ENCODE measurements at regions not wholly inside any gene's neighbourhood (a gene's known extent, or its start where the extent isn't known, plus 50 kb on each side); places are given as distances from the start of the nearest gene placed in this dataset.

- no peaks in the 10 kb centered on the region for H3K27me3 ChIP-seq
- no peak for TF ChIP-seq CTCF (IDR thresholded peaks at IDR 0.05)
- no peak for DNase-seq
- no peaks in the 10 kb centered on the region for H3K9me3 ChIP-seq
- no peaks in the 10 kb centered on the region for H3K36me3 ChIP-seq
- no peak overlapping the region for H3K4me3 ChIP-seq
- no peaks in the 10 kb centered on the region for H3K4me1 ChIP-seq
- intact Hi-C loops (cut with DNase I; ENCODE audit: low total_unique reads) = no loop called here
- H3K27ac ChIP-seq = no peak overlapping the region
These were observed 128.3 kb upstream of the CLINT1 start for GRCh38 chr5:157987259-157987658.

- Histone ChIP-seq H3K4me3 (no peak overlapping the region), H3K27ac (no peak overlapping the region), H3K36me3 (no peaks in the 10 kb centered on the region), H3K27me3 (no peaks in the 10 kb centered on the region), H3K9me3 (no peaks in the 10 kb centered on the region), H3K4me1 (no peaks in the 10 kb centered on the region)
- intact Hi-C loops (cut with DNase I; ENCODE audit: low total_unique reads) = no loop called here
- TF ChIP-seq CTCF (IDR thresholded peaks at IDR 0.05) = no peak
- DNase-seq = no peak
These were observed 127.6 kb upstream of the CLINT1 start for GRCh38 chr5:157986431-157986990.

GRCh38 chr5:157984611-157985010 is 125.7 kb upstream of the CLINT1 start:
- Histone ChIP-seq H3K36me3 (no peaks in the 10 kb centered on the region), H3K27me3 (no peaks in the 10 kb centered on the region), H3K4me1 (no peaks in the 10 kb centered on the region), H3K9me3 (no peaks in the 10 kb centered on the region), H3K4me3 (no peak overlapping the region), H3K27ac (no peak overlapping the region)
- TF ChIP-seq CTCF (IDR thresholded peaks at IDR 0.05) = no peak
- no peak for DNase-seq
- intact Hi-C loops (cut with DNase I; ENCODE audit: low total_unique reads) = no loop called here

GRCh38 chr5:157983906-157984551 is 125.1 kb upstream of the CLINT1 start:
- Histone ChIP-seq H3K36me3 (no peaks in the 10 kb centered on the region), H3K27ac (no peak overlapping the region), H3K9me3 (no peaks in the 10 kb centered on the region), H3K4me1 (no peaks in the 10 kb centered on the region), H3K4me3 (no peak overlapping the region), H3K27me3 (no peaks in the 10 kb centered on the region)
- intact Hi-C loops (cut with DNase I; ENCODE audit: low total_unique reads) = no loop called here
- no peak for DNase-seq
- TF ChIP-seq CTCF (IDR thresholded peaks at IDR 0.05) = no peak

GRCh38 chr5:157978061-157978460 is 119.1 kb upstream of the CLINT1 start:
- Histone ChIP-seq H3K4me1 (no peaks in the 10 kb centered on the region), H3K9me3 (no peaks in the 10 kb centered on the region), H3K36me3 (no peaks in the 10 kb centered on the region), H3K27ac (no peak overlapping the region), H3K27me3 (no peaks in the 10 kb centered on the region), H3K4me3 (no peak overlapping the region)
- intact Hi-C loops (cut with DNase I; ENCODE audit: low total_unique reads) = no loop called here
- DNase-seq = no peak
- no peak for TF ChIP-seq CTCF (IDR thresholded peaks at IDR 0.05)

Measured in tibial artery (tissue), 4 donors.